GM23338 (cell line): ENCODE measurements at regions not wholly inside any gene's neighbourhood (a gene's known extent, or its start where the extent isn't known, plus 50 kb on each side); places are given as distances from the start of the nearest gene placed in this dataset.

Experiments used
- ATAC-seq: fragments of 200-7000 bp; cut with Tn5 transposase; 3 replicates; pipeline ENCODE4 v1.9.1; 2020
- DNase-seq: peaks from one replicate; pipeline ENCODE4 v3.0.0-alpha.2; 2015; ENCODE audit warnings: low spot score
- H2AFZ ChIP-seq: fragments of 200-600 bp; sonication (generic); 2 replicates; pipeline ENCODE4 v1.8.0; 2016; ENCODE audit warnings: antibody characterized with exemption, mild to moderate bottlenecking, moderate library complexity
- H3F3A ChIP-seq: fragments of 200-600 bp; sonication (generic); replicated peaks from 2 replicates; pipeline ENCODE4 v1.8.0; 2017; ENCODE audit warnings: antibody characterized with exemption, mixed run types, low read depth
- H3K27ac ChIP-seq: fragments of 200-600 bp; sonication (generic); 2 replicates; pipeline ENCODE4 v1.6.1; 2016; ENCODE audit warnings: low read depth
- H3K27me3 ChIP-seq: fragments of 200-600 bp; sonication (generic); 2 replicates; pipeline ENCODE4 v1.8.0; 2016; ENCODE audit warnings: mild to moderate bottlenecking, mixed run types, moderate library complexity; ENCODE audit not compliant: insufficient read depth
- H3K36me3 ChIP-seq: fragments of 200-600 bp; sonication (generic); 2 replicates; pipeline ENCODE4 v1.8.0; 2016; ENCODE audit warnings: mild to moderate bottlenecking; ENCODE audit not compliant: insufficient read depth
- H3K4me1 ChIP-seq: fragments of 200-600 bp; sonication (generic); 2 replicates; pipeline ENCODE4 v1.8.0; 2016; ENCODE audit warnings: mild to moderate bottlenecking, moderate library complexity; ENCODE audit not compliant: insufficient read depth
- H3K4me2 ChIP-seq: fragments of 200-600 bp; sonication (generic); 2 replicates; pipeline ENCODE4 v1.7.1; 2017; ENCODE audit warnings: mixed run types
- H3K4me3 ChIP-seq: fragments of 200-600 bp; sonication (generic); 2 replicates; pipeline ENCODE4 v1.6.1; 2016; ENCODE audit warnings: mixed run types
- H3K79me2 ChIP-seq: fragments of 200-600 bp; sonication (generic); replicated peaks from 2 replicates; pipeline ENCODE4 v1.8.0; 2017; ENCODE audit warnings: mild to moderate bottlenecking; ENCODE audit not compliant: insufficient read depth
- H3K9me2 ChIP-seq: fragments of 200-600 bp; sonication (generic); 2 replicates; pipeline ENCODE4 v1.8.0; 2017; ENCODE audit not compliant: insufficient read depth
- H4K20me1 ChIP-seq: fragments of 200-600 bp; sonication (generic); replicated peaks from 2 replicates; pipeline ENCODE4 v1.8.0; 2017; ENCODE audit warnings: mild to moderate bottlenecking; ENCODE audit not compliant: insufficient read depth
- H3K27ac Mint-ChIP-seq: 2 replicates; pipeline ENCODE4 v1.8.0; 2020; ENCODE audit warnings: inconsistent platforms, mild to moderate bottlenecking, moderate library complexity, mixed read lengths
- H3K27me3 Mint-ChIP-seq: 3 replicates; pipeline ENCODE4 v1.8.0; 2022; ENCODE audit warnings: low read depth, mild to moderate bottlenecking, moderate library complexity, mixed read lengths, inconsistent platforms; ENCODE audit not compliant: insufficient read depth, poor library complexity
- H3K36me3 Mint-ChIP-seq: 3 replicates; pipeline ENCODE4 v1.8.0; 2021; ENCODE audit warnings: low read depth, mild to moderate bottlenecking, inconsistent platforms, moderate library complexity, mixed read lengths
- H3K4me1 Mint-ChIP-seq: 3 replicates; pipeline ENCODE4 v1.8.0; 2020; ENCODE audit warnings: mild to moderate bottlenecking, inconsistent platforms, mixed read lengths
- H3K4me3 Mint-ChIP-seq: 3 replicates; pipeline ENCODE4 v1.8.0; 2021; ENCODE audit warnings: moderate library complexity, mild to moderate bottlenecking, inconsistent platforms, mixed read lengths
- H3K9me3 Mint-ChIP-seq: 3 replicates; pipeline ENCODE4 v1.8.0; 2020; ENCODE audit warnings: moderate library complexity, mild to moderate bottlenecking, inconsistent platforms, mixed read lengths
- CREB1 ChIP-seq: fragments of 250-450 bp; sonication (Bioruptor Pico); IDR thresholded peaks from 2 replicates; pipeline ENCODE4 v1.5.0; 2020; ENCODE audit warnings: low read depth, mild to moderate bottlenecking, moderate library complexity
- CTCF ChIP-seq, 2 experiments: fragments of 200-600 bp in 1 of 2; sonication (generic) in 1 of 2; conservative IDR thresholded peaks; 2 replicates each; pipeline versions ENCODE4 v1.5.1 to v1.6.1; 2016 to 2017; ENCODE audit warnings: antibody characterized with exemption in 2 of 2, low read depth in 2 of 2, mild to moderate bottlenecking in 2 of 2, moderate library complexity in 1 of 2
- NANOG ChIP-seq: IDR thresholded peaks from 2 replicates; pipeline ENCODE4 v1.6.1; 2016; ENCODE audit warnings: antibody characterized with exemption, borderline replicate concordance
- POLR2AphosphoS5 ChIP-seq: IDR thresholded peaks from 2 replicates; pipeline ENCODE4 v1.6.1; 2016; ENCODE audit warnings: antibody characterized with exemption, low read depth
- ZNF114 ChIP-seq: fragments of 250-450 bp; sonication (Bioruptor Pico); IDR thresholded peaks from 2 replicates; pipeline ENCODE4 v1.5.0; 2020; ENCODE audit warnings: mild to moderate bottlenecking, moderate library complexity
- ZNF331 ChIP-seq: fragments of 250-450 bp; sonication (Bioruptor Pico); IDR thresholded peaks from 2 replicates; pipeline ENCODE4 v1.5.0; 2020; ENCODE audit warnings: low read depth, mild to moderate bottlenecking, moderate library complexity
- ZNF462 ChIP-seq: fragments of 250-450 bp; sonication (Bioruptor Pico); IDR thresholded peaks from 2 replicates; pipeline ENCODE4 v1.5.0; 2020; ENCODE audit warnings: mild to moderate bottlenecking, moderate library complexity
- TF ChIP-seq, protein P1 (sequence below): IDR thresholded peaks from one replicate; pipeline ENCODE4 v1.6.1; 2018; ENCODE audit warnings: antibody characterized with exemption; ENCODE audit not compliant: unreplicated experiment

- Histone ChIP-seq H3K36me3 (no peaks in the 10 kb centered on the region), H4K20me1 (no peaks in the 10 kb centered on the region), H3K27me3 (no peaks in the 10 kb centered on the region), H3K4me2 (no peak overlapping the region), H3K4me3 (no peak overlapping the region), H3K27ac (no peak overlapping the region), H2AFZ (no peak overlapping the region), H3K9me2 (peaks cover 10% of the 10 kb centered on the region; the same call in 1 of the 2 replicates), H3K79me2 (no peaks in the 10 kb centered on the region), H3F3A (no peaks in the 10 kb centered on the region), H3K4me1 (peaks cover 13% of the 10 kb centered on the region)
- H3K27ac Mint-ChIP-seq = no peak overlapping the region
- peaks cover 16% of the 10 kb centered on the region for H3K36me3 Mint-ChIP-seq
- H3K27me3 Mint-ChIP-seq = peaks cover 4% of the 10 kb centered on the region
- DNase-seq (peak; percentile 15), ATAC-seq (no peak)
- H3K4me1 Mint-ChIP-seq = peaks cover 8% of the 10 kb centered on the region
- no peak overlapping the region for H3K4me3 Mint-ChIP-seq
- H3K9me3 Mint-ChIP-seq = peaks cover 40% of the 10 kb centered on the region
- TF ChIP-seq CREB1 (CRISPR knock-in tag) (no peak), CTCF (conservative IDR thresholded peaks at IDR 0.05; ENCODE audit: low read depth in 2 of 2) (no peak), ZNF114 (CRISPR knock-in tag) (no peak), ZNF462 (CRISPR knock-in tag) (no peak), ZNF331 (no peak), NANOG (peak; percentile 16; the same call in 1 of the 2 replicates), POLR2AphosphoS5 (no peak)
- TF ChIP-seq, protein P1, sequence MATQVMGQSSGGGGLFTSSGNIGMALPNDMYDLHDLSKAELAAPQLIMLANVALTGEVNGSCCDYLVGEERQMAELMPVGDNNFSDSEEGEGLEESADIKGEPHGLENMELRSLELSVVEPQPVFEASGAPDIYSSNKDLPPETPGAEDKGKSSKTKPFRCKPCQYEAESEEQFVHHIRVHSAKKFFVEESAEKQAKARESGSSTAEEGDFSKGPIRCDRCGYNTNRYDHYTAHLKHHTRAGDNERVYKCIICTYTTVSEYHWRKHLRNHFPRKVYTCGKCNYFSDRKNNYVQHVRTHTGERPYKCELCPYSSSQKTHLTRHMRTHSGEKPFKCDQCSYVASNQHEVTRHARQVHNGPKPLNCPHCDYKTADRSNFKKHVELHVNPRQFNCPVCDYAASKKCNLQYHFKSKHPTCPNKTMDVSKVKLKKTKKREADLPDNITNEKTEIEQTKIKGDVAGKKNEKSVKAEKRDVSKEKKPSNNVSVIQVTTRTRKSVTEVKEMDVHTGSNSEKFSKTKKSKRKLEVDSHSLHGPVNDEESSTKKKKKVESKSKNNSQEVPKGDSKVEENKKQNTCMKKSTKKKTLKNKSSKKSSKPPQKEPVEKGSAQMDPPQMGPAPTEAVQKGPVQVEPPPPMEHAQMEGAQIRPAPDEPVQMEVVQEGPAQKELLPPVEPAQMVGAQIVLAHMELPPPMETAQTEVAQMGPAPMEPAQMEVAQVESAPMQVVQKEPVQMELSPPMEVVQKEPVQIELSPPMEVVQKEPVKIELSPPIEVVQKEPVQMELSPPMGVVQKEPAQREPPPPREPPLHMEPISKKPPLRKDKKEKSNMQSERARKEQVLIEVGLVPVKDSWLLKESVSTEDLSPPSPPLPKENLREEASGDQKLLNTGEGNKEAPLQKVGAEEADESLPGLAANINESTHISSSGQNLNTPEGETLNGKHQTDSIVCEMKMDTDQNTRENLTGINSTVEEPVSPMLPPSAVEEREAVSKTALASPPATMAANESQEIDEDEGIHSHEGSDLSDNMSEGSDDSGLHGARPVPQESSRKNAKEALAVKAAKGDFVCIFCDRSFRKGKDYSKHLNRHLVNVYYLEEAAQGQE = no peak
These were observed 107.6 kb upstream of the RXFP2 start for GRCh38 chr13:31631746-31632145.
